Forelimb muscle (tissue), 1 donor: ENCODE measurements at regions not wholly inside any gene's neighbourhood (a gene's known extent, or its start where the extent isn't known, plus 50 kb on each side); places are given as distances from the start of the nearest gene placed in this dataset.

Source experiments
- DNase-seq: peaks from one replicate; pipeline ENCODE4 v3.0.0-alpha.2; 2013; ENCODE audit warnings: low read depth

GRCh38 chr22:48554893-48555572 is 1272.6 kb downstream of the BRD1 start:
- no peak for DNase-seq

GRCh38 chr22:48553694-48554308 is 1273.9 kb downstream of the BRD1 start:
- no peak for DNase-seq

- DNase-seq, result no peak
Measured at GRCh38 chr22:48553119-48553518, 1274.6 kb downstream of the BRD1 start.

GRCh38 chr22:48551716-48552268 is 1275.9 kb downstream of the BRD1 start:
- no peak for DNase-seq

- no peak for DNase-seq
Measured at GRCh38 chr22:48551061-48551460, 1276.6 kb downstream of the BRD1 start.

- DNase-seq, result no peak
Measured at GRCh38 chr22:48548391-48548790, 1279.3 kb downstream of the BRD1 start.

- DNase-seq, result no peak
Measured at GRCh38 chr22:48547971-48548370, 1279.7 kb downstream of the BRD1 start.

- DNase-seq, result no peak
Measured at GRCh38 chr22:48546653-48547424, 1280.8 kb downstream of the BRD1 start.

- no peak for DNase-seq
Measured at GRCh38 chr22:48545987-48546386, 1281.7 kb downstream of the BRD1 start.

- DNase-seq, result no peak
Measured at GRCh38 chr22:48541401-48542098, 1286.1 kb downstream of the BRD1 start.

- no peak for DNase-seq
Measured at GRCh38 chr22:48539261-48539660, 1288.4 kb downstream of the BRD1 start.

- DNase-seq, result no peak
Measured at GRCh38 chr22:48538291-48538820, 1289.3 kb downstream of the BRD1 start.

GRCh38 chr22:48537343-48537680 is 1290.4 kb downstream of the BRD1 start:
- no peak for DNase-seq

- DNase-seq, result no peak
Measured at GRCh38 chr22:48536541-48537342, 1290.9 kb downstream of the BRD1 start.

- no peak for DNase-seq
Measured at GRCh38 chr22:48535868-48536540, 1291.7 kb downstream of the BRD1 start.

- DNase-seq, result no peak
Measured at GRCh38 chr22:48534395-48534958, 1293.2 kb downstream of the BRD1 start.

GRCh38 chr22:48532986-48533385 is 1294.7 kb downstream of the BRD1 start:
- no peak for DNase-seq

- DNase-seq, result no peak
Measured at GRCh38 chr22:48531761-48532435, 1295.8 kb downstream of the BRD1 start.

- no peak for DNase-seq
Measured at GRCh38 chr22:48531108-48531507, 1296.6 kb downstream of the BRD1 start.
